ENCODE measurements at regions not wholly inside any gene's neighbourhood (a gene's known extent, or its start where the extent isn't known, plus 50 kb on each side); places are given as distances from the start of the nearest gene placed in this dataset.

DNA sequence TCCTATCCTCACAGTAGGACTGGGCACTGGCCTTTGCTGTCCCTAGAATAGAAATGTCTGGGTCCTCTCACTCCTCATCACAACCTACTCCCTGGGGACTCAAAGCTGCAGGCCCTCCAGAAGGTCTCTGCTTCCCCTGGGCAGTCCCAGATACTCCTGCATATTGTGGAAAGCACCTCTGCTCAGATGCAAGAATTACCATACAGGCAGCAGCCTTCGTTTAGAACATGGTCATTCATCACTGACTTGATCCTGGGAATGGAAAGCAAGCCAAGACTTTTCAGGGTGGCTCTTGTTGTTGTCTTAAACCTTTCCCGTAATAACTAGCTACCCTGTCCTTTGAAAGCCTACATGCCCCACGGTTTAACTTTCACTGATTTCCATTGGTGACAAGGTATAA is 53.1 kb upstream of the NPAS2 start:
- H3K4me3 ChIP-seq (ENCODE audit: insufficient read depth, low read depth, low read length): no peak overlapping the region
- H3K27me3 ChIP-seq (ENCODE audit: control insufficient read depth, insufficient read depth, low read length): no peaks in the 10 kb centered on the region
- no peak for DNase-seq
- H3K36me3 ChIP-seq (replicated peaks; ENCODE audit: control insufficient read depth, insufficient read depth, low read length): no peaks in the 10 kb centered on the region

DNA sequence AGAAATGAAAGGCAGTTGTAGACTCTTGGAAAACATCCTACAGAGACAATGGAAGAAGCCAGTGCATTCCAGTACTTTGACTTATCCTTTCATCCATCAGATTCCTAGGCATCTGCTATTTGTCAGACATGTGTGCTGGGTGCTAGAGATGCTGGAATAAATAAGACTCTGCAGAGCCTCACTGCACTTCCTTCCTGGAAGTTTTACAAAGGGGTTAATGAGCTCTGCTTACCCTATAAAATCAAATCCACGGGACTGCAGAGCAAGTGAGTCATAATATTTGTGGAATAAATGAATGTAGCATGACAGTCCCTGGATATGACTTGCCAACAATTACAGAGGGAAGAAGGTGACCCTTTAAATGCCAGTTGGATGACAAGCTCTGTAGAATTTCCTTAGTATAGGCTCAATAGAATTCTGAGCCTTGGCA is 52.7 kb upstream of the NPAS2 start:
- no peak overlapping the region for H3K4me3 ChIP-seq (ENCODE audit: insufficient read depth, low read depth, low read length)
- no peak for DNase-seq
- no peaks in the 10 kb centered on the region for H3K36me3 ChIP-seq (replicated peaks; ENCODE audit: control insufficient read depth, insufficient read depth, low read length)
- H3K27me3 ChIP-seq (ENCODE audit: control insufficient read depth, insufficient read depth, low read length): no peaks in the 10 kb centered on the region

DNA sequence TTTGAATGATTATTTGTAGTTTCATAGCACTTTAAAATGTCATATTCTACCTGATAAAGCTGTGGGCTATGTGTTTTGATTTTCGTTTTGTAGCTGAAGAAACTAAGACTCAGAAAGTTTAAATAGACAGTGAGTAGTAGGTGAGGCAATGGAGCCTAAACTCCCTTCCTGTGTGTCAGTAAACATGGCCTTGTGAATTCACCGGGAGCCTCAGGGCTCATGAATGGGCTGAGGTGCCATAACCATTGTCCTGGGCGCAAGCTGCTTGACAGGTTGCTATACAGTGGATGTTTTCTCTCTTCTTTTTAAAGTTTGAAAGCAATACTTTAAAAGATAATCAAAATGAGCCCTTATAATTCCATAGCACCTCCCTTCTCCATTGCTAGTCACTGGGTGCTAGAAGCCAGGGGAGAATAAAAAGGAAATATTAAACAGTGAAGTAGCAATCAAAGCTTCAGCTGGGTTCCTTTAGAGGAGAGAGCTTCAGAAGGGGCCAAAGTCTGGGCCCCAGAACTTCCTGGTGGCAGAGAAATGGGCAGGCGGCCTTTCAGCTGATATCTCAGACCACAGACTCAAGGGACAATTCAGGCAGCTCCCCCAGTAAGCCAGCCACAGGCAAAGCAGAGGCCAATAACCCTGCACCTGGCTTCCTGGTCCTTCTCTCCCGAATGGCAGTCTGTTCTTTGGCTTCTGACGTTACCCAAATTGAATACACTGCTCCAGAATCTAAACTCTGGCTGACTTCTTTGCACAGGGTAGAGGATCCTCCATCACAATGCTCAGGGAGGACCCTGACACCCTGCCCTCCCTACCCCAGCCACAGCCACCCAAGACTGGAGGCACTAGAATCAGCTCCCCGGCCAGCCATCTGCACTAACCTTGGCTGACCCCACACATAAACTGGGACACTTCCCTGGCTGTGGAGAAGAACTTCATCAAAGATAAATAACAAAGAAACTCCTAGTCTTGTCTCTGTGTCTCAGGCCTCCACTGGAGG is 51.8 kb upstream of the NPAS2 start:
- H3K27me3 ChIP-seq (ENCODE audit: control insufficient read depth, insufficient read depth, low read length): no peaks in the 10 kb centered on the region
- H3K36me3 ChIP-seq (replicated peaks; ENCODE audit: control insufficient read depth, insufficient read depth, low read length): no peaks in the 10 kb centered on the region
- no peak for DNase-seq
- no peak overlapping the region for H3K4me3 ChIP-seq (ENCODE audit: insufficient read depth, low read depth, low read length)

Measured in H7 (cell line).